RWPE1 (cell line): ENCODE measurements at regions not wholly inside any gene's neighbourhood (a gene's known extent, or its start where the extent isn't known, plus 50 kb on each side); places are given as distances from the start of the nearest gene placed in this dataset.

Experiments used
- CTCF ChIA-PET: fragments of 350-600 bp; sonication (Branson Sonifier 250); formaldehyde crosslinking; extraction: SDS; loops from one replicate; lab custom pipeline; 2021; lab: Yijun Ruan, JAX
- POLR2A ChIA-PET: fragments of 400-600 bp; formaldehyde crosslinking; extraction: SDS; loops from one replicate; lab custom pipeline; 2020; ENCODE audit warnings: antibody characterized with exemption; ENCODE audit not compliant: low non-redundant PET; lab: Yijun Ruan, JAX
- DNase-seq: peaks from one replicate; pipeline ENCODE4 v3.0.0; 2012; ENCODE audit warnings: low spot score
- H3K27ac ChIP-seq: fragments of 450-650 bp; 2 replicates; pipeline ENCODE4 v1.5.1; 2017
- CTCF ChIP-seq: fragments of 450-650 bp; conservative IDR thresholded peaks from 2 replicates; pipeline ENCODE4 v1.5.1; 2017; ENCODE audit warnings: low read depth, mild to moderate bottlenecking

- TF ChIP-seq CTCF, result no peak
- CTCF ChIA-PET, result no interaction called here
- no peak for DNase-seq
- POLR2A ChIA-PET, result no interaction called here
- no peak overlapping the region for H3K27ac ChIP-seq
These were observed 423.5 kb upstream of the NDST3 start for GRCh38 chr4:117610706-117611308.

GRCh38 chr4:117621673-117622072 is 412.6 kb upstream of the NDST3 start:
- TF ChIP-seq CTCF, result no peak
- CTCF ChIA-PET, result no interaction called here
- POLR2A ChIA-PET, result no interaction called here
- H3K27ac ChIP-seq, result no peak overlapping the region
- DNase-seq, result no peak

DNA sequence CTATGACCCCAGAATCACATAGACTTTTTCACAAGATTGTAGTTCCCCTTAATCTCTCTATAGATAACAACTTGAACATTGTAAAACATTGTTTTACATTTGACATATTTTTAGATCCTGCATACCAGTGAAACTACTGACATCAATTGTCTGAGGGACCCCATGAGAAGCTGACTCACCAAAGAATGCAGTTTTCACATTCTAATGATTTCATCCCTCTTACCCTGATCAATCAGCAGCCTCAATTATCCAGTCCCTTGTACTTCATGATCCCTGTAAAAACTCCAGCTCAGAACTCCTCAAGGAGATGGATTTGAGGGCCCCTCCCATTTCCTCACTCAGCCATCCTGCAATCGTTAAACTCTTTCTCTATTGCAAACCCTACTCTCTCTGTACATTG is 411.0 kb upstream of the NDST3 start:
- CTCF ChIA-PET, result no interaction called here
- POLR2A ChIA-PET, result no interaction called here
- no peak for DNase-seq
- H3K27ac ChIP-seq, result no peak overlapping the region
- no peak for TF ChIP-seq CTCF

- DNase-seq, result no peak
- TF ChIP-seq CTCF, result no peak
- H3K27ac ChIP-seq, result no peak overlapping the region
- ChIA-PET CTCF (no interaction called here), POLR2A (no interaction called here)
These were observed 407.6 kb upstream of the NDST3 start for GRCh38 chr4:117626664-117627063.

- H3K27ac ChIP-seq, result no peak overlapping the region
- POLR2A ChIA-PET, result no interaction called here
- no peak for DNase-seq
- TF ChIP-seq CTCF, result no peak
- CTCF ChIA-PET, result no interaction called here
These were observed 399.6 kb upstream of the NDST3 start for GRCh38 chr4:117634716-117635115.

- ChIA-PET POLR2A (no interaction called here), CTCF (no interaction called here)
- no peak for DNase-seq
- TF ChIP-seq CTCF, result no peak
- H3K27ac ChIP-seq, result no peak overlapping the region
These were observed 396.9 kb upstream of the NDST3 start for GRCh38 chr4:117637347-117637746.
